ENCODE measurements at regions not wholly inside any gene's neighbourhood (a gene's known extent, or its start where the extent isn't known, plus 50 kb on each side); places are given as distances from the start of the nearest gene placed in this dataset.
A peak's percentile ranks its signal among the peaks of the same experiment; 100 is the strongest.

DNA sequence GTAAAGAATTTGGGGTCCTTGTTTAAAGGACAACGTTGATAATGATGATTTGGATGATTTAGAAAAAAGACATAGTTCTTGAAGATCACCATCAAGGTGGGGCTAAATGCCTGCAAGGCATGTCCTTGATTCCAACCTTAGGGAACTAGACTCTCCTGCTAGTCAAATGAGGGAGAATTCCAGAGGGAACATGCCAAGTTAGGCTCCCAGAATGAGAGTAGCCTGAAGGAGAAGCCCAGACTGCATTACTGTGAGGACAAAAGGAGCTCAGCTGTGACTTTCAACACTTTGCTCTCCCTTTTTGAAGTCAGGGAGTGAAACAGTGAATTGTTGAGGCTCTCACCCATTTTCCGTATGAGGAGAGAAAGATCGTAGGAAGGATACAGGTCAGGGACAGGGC, 95.2 kb upstream of the TBX3 start:
- no peak for DNase-seq (ENCODE audit: low read depth)
- TF ChIP-seq, protein P1, sequence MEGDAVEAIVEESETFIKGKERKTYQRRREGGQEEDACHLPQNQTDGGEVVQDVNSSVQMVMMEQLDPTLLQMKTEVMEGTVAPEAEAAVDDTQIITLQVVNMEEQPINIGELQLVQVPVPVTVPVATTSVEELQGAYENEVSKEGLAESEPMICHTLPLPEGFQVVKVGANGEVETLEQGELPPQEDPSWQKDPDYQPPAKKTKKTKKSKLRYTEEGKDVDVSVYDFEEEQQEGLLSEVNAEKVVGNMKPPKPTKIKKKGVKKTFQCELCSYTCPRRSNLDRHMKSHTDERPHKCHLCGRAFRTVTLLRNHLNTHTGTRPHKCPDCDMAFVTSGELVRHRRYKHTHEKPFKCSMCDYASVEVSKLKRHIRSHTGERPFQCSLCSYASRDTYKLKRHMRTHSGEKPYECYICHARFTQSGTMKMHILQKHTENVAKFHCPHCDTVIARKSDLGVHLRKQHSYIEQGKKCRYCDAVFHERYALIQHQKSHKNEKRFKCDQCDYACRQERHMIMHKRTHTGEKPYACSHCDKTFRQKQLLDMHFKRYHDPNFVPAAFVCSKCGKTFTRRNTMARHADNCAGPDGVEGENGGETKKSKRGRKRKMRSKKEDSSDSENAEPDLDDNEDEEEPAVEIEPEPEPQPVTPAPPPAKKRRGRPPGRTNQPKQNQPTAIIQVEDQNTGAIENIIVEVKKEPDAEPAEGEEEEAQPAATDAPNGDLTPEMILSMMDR (IDR thresholded peaks at IDR 0.05; ENCODE audit: insufficient read depth, low read length, poor library complexity, severe bottlenecking): no peak
- H3K4me3 ChIP-seq (ENCODE audit: low read depth, low read length): no peak overlapping the region

DNA sequence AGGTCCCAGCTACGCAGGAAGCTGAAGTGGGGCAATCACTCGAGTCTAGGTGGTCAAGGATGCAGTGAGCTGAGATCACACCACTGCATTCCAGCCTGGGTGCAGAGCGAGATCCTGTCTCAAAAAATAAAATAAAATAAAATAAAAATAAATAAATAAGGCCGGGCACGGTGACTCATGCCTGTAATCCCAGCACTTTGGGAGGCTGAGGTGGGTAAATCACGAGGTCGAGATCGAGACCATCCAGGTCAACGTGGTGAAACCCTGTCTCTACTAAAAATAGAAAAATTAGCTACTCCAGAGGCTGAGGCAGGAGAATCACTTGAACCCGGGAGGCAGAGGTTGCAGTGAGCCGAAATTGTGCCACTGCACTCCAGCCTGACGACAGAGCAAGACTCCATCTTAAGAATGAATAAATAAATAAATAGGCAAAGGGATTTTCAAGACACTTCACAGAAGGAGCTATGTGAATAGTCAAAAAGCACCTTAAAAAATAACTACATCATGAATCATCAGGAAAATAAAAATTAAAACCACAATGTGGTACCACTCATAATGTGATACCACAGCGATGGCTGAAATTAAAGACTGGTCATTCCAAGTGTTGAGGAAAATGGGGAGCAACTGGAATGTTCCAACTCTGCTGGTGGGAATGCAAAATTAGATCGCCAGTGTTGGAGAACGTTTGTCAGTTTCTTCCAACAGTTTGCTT, 92.9 kb upstream of the TBX3 start:
- no peaks in the 10 kb centered on the region for H3K36me3 ChIP-seq (ENCODE audit: control insufficient read depth, insufficient read depth, low read length)
- H3K4me3 ChIP-seq (ENCODE audit: low read depth, low read length): no peak overlapping the region
- H3K27me3 ChIP-seq (ENCODE audit: control insufficient read depth, insufficient read depth, low read length): no peaks in the 10 kb centered on the region
- no peak for DNase-seq (ENCODE audit: low read depth)
- TF ChIP-seq, protein P1 (IDR thresholded peaks at IDR 0.05; ENCODE audit: insufficient read depth, low read length, poor library complexity, severe bottlenecking): no peak

More for the DNA sequence above, 95.2 kb upstream of the TBX3 start:
- no peaks in the 10 kb centered on the region for H3K36me3 ChIP-seq (ENCODE audit: control insufficient read depth, insufficient read depth, low read length)
- no peaks in the 10 kb centered on the region for H3K27me3 ChIP-seq (ENCODE audit: control insufficient read depth, insufficient read depth, low read length)

DNA sequence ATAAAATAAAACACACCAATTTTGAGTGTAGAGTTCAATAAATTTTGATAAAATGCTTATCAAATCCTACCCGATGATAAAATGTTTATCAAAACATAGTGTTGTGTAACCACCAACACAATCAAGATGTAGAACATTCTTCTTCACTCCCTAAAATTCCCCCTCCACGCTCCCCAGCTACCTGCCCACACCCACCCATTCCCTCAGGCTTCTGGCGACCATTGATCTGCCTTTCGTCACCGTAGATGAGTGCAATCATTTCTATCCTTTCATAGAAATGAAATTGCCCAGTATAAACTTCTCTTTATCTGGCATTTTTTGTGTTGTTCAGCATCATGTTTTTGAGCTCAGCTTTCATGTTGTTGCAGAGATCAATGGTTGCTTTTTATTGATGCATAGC, 90.7 kb upstream of the TBX3 start:
- no peaks in the 10 kb centered on the region for H3K27me3 ChIP-seq (ENCODE audit: control insufficient read depth, insufficient read depth, low read length)
- DNase-seq (ENCODE audit: low read depth): no peak
- H3K4me3 ChIP-seq (ENCODE audit: low read depth, low read length): no peak overlapping the region
- H3K36me3 ChIP-seq (ENCODE audit: control insufficient read depth, insufficient read depth, low read length): no peaks in the 10 kb centered on the region
- TF ChIP-seq, protein P1 (IDR thresholded peaks at IDR 0.05; ENCODE audit: insufficient read depth, low read length, poor library complexity, severe bottlenecking): no peak

DNA sequence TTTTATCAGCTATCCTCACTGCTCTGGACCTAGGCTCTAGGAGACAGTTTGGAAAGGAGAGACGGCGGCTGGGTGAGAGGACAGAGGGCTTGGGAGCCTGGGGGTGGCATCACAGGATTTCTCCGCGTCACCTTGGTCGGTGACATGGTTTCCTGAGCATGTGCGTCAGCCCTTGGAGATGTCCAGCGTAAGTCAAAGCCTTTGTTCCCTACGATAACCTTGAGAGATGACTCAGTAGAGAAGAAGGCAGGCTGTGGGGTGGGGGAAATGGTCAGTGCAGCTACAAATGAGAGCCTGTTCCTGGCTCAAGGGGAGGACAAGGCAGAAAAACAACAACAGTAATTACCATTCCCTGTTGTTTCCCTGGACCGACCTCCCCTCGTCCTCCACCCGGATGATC, 90.2 kb upstream of the TBX3 start:
- Histone ChIP-seq H3K4me3 (ENCODE audit: low read depth, low read length) (no peak overlapping the region), H3K27me3 (ENCODE audit: control insufficient read depth, insufficient read depth, low read length) (no peaks in the 10 kb centered on the region), H3K36me3 (ENCODE audit: control insufficient read depth, insufficient read depth, low read length) (no peaks in the 10 kb centered on the region)
- peak; percentile 9 for DNase-seq (ENCODE audit: low read depth)
- TF ChIP-seq, protein P1 (IDR thresholded peaks at IDR 0.05; ENCODE audit: insufficient read depth, low read length, poor library complexity, severe bottlenecking): no peak

DNA sequence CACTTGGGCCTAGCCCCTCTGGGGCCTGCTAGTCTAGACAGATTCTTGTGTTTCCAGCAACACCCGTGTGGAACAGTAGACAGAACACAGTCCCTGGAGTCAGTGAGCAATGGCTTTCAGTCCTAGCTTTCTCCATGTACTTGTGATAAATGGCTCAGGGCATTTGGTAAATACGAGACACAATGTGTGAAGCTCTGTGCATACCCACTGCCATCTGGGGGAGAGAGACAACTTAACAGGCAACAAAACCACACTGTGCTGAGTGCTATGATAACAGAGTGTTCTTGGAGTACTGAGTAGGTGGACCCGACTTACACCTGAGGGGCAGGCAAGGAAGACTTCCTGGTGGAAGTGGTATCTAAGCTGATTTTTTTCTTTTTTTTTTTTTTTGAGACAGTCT, 86.3 kb upstream of the TBX3 start:
- H3K36me3 ChIP-seq (ENCODE audit: control insufficient read depth, insufficient read depth, low read length): no peaks in the 10 kb centered on the region
- TF ChIP-seq, protein P1 (IDR thresholded peaks at IDR 0.05; ENCODE audit: insufficient read depth, low read length, poor library complexity, severe bottlenecking): no peak
- no peak overlapping the region for H3K4me3 ChIP-seq (ENCODE audit: low read depth, low read length)
- no peak for DNase-seq (ENCODE audit: low read depth)
- H3K27me3 ChIP-seq (ENCODE audit: control insufficient read depth, insufficient read depth, low read length): no peaks in the 10 kb centered on the region

DNA sequence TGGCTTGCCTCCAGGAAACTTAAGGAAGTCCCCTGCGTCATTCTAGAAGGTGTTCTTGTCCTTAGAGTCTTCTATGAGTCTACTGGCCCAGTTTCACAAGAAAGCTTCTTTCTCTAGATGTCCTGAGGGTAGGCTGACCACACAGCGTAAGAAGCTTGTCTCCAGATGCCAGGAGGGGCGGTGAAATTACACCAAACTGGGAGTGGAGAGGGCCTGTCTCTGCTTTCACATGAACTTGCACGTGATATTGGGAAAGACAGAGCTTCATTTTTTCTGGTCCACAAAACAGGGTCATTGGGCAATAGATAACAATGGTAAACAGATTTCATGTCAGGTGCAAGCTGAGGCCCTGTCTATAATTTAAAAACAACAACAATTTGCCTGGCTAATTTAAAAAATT, 85.7 kb upstream of the TBX3 start:
- H3K4me3 ChIP-seq (ENCODE audit: low read depth, low read length): no peak overlapping the region
- H3K36me3 ChIP-seq (ENCODE audit: control insufficient read depth, insufficient read depth, low read length): no peaks in the 10 kb centered on the region
- TF ChIP-seq, protein P1 (IDR thresholded peaks at IDR 0.05; ENCODE audit: insufficient read depth, low read length, poor library complexity, severe bottlenecking): no peak
- no peak for DNase-seq (ENCODE audit: low read depth)
- no peaks in the 10 kb centered on the region for H3K27me3 ChIP-seq (ENCODE audit: control insufficient read depth, insufficient read depth, low read length)

All from kidney epithelial cell (primary cell).